NT2/D1 (cell line): ENCODE measurements at regions not wholly inside any gene's neighbourhood (a gene's known extent, or its start where the extent isn't known, plus 50 kb on each side); places are given as distances from the start of the nearest gene placed in this dataset.

ENCODE experiments used
- YY1 ChIP-seq: IDR thresholded peaks from 2 replicates; pipeline ENCODE4 v1.6.1; 2011; ENCODE audit not compliant: insufficient read length, insufficient read depth
- ZNF274 ChIP-seq: IDR thresholded peaks from 2 replicates; pipeline ENCODE4 v1.6.1; 2011; ENCODE audit warnings: mild to moderate bottlenecking, low read depth, low read length

DNA sequence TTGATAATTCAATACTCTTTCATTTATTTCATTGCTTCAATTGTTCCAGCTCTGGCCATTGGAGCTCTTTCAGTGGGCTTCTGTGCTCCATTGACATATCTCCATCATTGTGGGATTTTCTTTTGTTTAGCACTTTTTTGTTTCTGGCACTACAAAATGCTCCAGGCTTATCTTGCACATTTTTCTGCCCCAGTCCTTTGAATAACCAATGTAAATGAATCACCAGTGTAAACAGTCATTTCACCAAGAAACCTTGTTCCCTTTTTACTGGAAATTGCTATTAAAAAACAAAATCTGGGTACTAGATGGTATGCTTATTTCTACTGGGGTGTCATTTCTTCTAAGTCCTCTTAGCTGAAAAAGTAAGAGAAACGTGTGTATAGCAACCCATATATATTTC, 173.0 kb upstream of the LYPLAL1 start:
- TF ChIP-seq YY1 (no peak), ZNF274 (no peak)
